Body of pancreas (tissue), 4 donors: ENCODE measurements at regions not wholly inside any gene's neighbourhood (a gene's known extent, or its start where the extent isn't known, plus 50 kb on each side); places are given as distances from the start of the nearest gene placed in this dataset.

Source experiments
- POLR2A ChIP-seq, 3 donors: fragments of 450-650 bp; IDR thresholded peaks; one replicate each; pipeline ENCODE4 v1.6.1; 2016; ENCODE audit warnings: antibody characterized with exemption in 3 of 3, mild to moderate bottlenecking in 2 of 3
- TF ChIP-seq, protein P1 (sequence below), 7 experiments: fragments of 450-650 bp in 4 of 7; fragments of 200-600 bp in 3 of 7; sonication (generic) in 3 of 7; IDR thresholded peaks; one replicate each; pipeline ENCODE4 v1.5.1; 2016 to 2019; ENCODE audit warnings: antibody characterized with exemption in 7 of 7

DNA sequence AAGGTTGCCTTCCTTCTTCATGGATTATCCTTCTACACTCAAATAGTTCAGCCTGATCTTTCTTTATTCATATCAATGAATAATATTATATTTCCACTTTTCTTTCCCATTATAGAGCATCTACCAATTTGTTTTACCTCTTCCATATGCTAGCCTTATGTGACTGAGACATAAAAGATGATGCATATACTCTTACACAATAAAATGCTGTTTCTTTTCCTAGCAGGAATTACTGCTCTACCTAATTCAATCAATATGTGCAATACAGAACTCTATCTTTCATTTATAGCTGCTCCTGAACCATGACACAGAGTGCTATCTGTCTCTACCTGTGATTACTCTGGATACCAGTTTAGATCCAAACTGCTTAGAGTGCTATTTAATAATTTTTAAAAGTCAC, 2334.0 kb downstream of the PCDH7 start:
- TF ChIP-seq POLR2A (IDR thresholded peaks at IDR 0.05) = no peak
- TF ChIP-seq, protein P1, sequence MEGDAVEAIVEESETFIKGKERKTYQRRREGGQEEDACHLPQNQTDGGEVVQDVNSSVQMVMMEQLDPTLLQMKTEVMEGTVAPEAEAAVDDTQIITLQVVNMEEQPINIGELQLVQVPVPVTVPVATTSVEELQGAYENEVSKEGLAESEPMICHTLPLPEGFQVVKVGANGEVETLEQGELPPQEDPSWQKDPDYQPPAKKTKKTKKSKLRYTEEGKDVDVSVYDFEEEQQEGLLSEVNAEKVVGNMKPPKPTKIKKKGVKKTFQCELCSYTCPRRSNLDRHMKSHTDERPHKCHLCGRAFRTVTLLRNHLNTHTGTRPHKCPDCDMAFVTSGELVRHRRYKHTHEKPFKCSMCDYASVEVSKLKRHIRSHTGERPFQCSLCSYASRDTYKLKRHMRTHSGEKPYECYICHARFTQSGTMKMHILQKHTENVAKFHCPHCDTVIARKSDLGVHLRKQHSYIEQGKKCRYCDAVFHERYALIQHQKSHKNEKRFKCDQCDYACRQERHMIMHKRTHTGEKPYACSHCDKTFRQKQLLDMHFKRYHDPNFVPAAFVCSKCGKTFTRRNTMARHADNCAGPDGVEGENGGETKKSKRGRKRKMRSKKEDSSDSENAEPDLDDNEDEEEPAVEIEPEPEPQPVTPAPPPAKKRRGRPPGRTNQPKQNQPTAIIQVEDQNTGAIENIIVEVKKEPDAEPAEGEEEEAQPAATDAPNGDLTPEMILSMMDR (IDR thresholded peaks at IDR 0.05) = no peak
